RKO (cell line): ENCODE measurements at regions not wholly inside any gene's neighbourhood (a gene's known extent, or its start where the extent isn't known, plus 50 kb on each side); places are given as distances from the start of the nearest gene placed in this dataset.

ENCODE experiments used
- DNase-seq: peaks from one replicate; pipeline ENCODE4 v3.0.0-alpha.2; 2016; ENCODE audit warnings: low spot score

- no peak for DNase-seq
Observed at GRCh38 chr7:115127399-115128021, 205.6 kb downstream of the MDFIC start.

- DNase-seq = no peak
Observed at GRCh38 chr7:115125750-115126149, 203.9 kb downstream of the MDFIC start.

- DNase-seq = no peak
Observed at GRCh38 chr7:115125312-115125711, 203.4 kb downstream of the MDFIC start.

GRCh38 chr7:115124409-115124939 is 202.6 kb downstream of the MDFIC start:
- DNase-seq = no peak

GRCh38 chr7:115123441-115123840 is 201.5 kb downstream of the MDFIC start:
- no peak for DNase-seq

GRCh38 chr7:115122388-115122787 is 200.5 kb downstream of the MDFIC start:
- no peak for DNase-seq

- no peak for DNase-seq
Observed at GRCh38 chr7:115117748-115118147, 195.9 kb downstream of the MDFIC start.

- DNase-seq = no peak
Observed at GRCh38 chr7:115116773-115117715, 195.2 kb downstream of the MDFIC start.

GRCh38 chr7:115113776-115114175 is 191.9 kb downstream of the MDFIC start:
- DNase-seq = no peak

GRCh38 chr7:115113131-115113530 is 191.2 kb downstream of the MDFIC start:
- DNase-seq = no peak

GRCh38 chr7:115110523-115110922 is 188.6 kb downstream of the MDFIC start:
- no peak for DNase-seq

- DNase-seq = no peak
Observed at GRCh38 chr7:115106316-115106715, 184.4 kb downstream of the MDFIC start.

- DNase-seq = no peak
Observed at GRCh38 chr7:115102738-115103137, 180.8 kb downstream of the MDFIC start.

- no peak for DNase-seq
Observed at GRCh38 chr7:115101199-115101598, 179.3 kb downstream of the MDFIC start.

- no peak for DNase-seq
Observed at GRCh38 chr7:115099906-115100305, 178.0 kb downstream of the MDFIC start.

- peak; percentile 37 for DNase-seq
Observed at GRCh38 chr7:115097175-115097671, 175.3 kb downstream of the MDFIC start.

GRCh38 chr7:115096262-115096661 is 174.4 kb downstream of the MDFIC start:
- DNase-seq = no peak

GRCh38 chr7:115094163-115094562 is 172.3 kb downstream of the MDFIC start:
- no peak for DNase-seq

- DNase-seq = no peak
Observed at GRCh38 chr7:115088893-115089292, 167.0 kb downstream of the MDFIC start.

GRCh38 chr7:115087437-115087836 is 165.5 kb downstream of the MDFIC start:
- peak; percentile 46 for DNase-seq

- no peak for DNase-seq
Observed at GRCh38 chr7:115086146-115086841, 164.4 kb downstream of the MDFIC start.

GRCh38 chr7:115085421-115085820 is 163.5 kb downstream of the MDFIC start:
- no peak for DNase-seq
